HG03520 (cell line): ENCODE measurements at regions not wholly inside any gene's neighbourhood (a gene's known extent, or its start where the extent isn't known, plus 50 kb on each side); places are given as distances from the start of the nearest gene placed in this dataset.

ENCODE experiments used
- ATAC-seq: cut with Tn5 transposase; IDR thresholded peaks from one replicate; pipeline ENCODE4 v1.9.1; 2021; ENCODE audit warnings: mild to moderate bottlenecking, moderate library complexity; ENCODE audit not compliant: unreplicated experiment

GRCh38 chr6:153790876-153791473 is 248.1 kb upstream of the OPRM1 start:
- no peak for ATAC-seq

DNA sequence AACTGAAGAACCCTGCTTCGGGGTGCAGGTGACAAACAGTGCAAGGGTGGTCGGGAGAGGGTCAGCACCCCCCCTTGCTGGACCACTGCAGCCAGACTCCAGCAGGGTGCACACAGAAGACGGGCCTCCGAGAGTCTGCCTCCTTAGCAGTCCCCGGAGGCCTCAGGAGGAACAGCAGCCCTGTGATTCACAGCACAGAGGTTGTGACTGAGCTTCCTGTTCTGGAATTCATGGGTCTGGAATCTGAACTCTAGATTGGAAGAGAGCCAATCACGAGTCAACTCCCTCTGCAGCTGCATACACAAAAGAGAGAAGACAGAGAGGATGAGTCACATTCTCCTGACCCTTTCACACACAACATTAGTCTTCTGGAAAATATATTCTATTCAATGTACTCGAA is 249.0 kb upstream of the OPRM1 start:
- no peak for ATAC-seq

DNA sequence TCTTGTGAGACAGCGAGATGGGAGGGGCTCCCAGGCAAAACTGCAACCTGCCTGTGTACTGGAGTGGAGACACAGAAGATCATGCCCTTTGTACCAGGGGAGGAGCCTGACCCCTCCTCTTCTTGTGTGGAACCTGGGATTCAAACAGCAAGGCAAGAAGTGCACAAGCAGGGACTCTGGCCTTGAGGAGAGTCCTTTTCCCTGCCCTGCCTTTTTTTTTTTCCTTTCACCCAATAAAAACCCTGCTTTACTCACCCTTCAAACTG is 251.8 kb upstream of the OPRM1 start:
- no peak for ATAC-seq

- ATAC-seq: no peak
Measured at GRCh38 chr6:153781306-153781705, 257.7 kb upstream of the OPRM1 start.

DNA sequence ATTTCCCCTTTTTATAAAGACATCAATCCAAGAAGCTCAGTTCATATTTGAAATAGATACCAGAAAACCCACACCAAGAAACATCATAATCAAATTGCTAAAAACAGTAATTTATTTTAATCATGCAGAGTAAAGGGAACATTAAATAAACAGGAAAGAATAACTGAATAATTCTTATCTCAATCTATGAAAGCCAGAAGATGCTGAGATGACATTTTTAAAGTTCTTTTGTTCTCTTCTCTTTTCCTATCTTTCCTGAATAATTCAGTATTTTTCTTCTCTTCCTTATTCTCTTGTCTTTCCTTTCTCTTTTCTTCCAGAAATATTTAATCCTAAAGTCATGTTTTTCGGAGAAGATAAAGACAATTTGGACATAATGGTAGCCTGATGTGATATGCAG is 259.0 kb upstream of the OPRM1 start:
- no peak for ATAC-seq

DNA sequence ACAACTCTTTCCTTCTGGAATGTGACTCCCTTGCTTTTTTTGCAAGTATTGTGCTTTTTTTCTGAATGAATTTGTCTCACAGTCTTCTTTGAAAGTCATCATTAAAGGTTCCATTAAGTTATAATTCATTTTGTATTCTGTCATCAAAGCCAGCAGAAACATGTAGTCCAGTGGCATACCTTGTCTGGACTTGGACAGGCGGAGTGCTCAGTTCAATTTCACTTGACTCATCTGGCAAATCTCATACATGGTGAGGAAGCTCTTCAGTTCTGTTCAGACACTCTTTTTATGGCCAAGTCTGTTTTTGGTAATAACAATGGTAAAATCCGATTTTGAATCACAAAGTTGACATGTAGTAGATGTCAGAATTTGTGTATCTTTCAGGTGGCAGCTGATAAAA is 260.8 kb upstream of the OPRM1 start:
- no peak for ATAC-seq

DNA sequence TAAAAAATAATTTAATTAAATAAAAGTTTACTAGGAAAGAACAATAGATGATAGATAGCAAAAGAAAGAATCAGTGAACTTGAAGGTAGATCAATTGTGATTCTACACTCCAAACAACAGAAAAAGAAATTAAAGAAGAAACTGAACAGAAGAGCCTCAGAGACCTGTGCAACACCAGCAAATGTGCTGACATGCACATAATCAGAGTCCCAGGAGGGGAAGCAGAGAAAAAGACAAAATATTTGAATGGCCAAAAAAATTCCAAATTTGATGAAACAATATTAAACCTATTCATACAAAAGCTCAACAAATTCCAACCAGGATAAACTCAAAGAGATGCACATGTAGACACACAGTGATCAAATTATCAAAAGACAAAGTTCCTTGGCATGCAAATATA is 267.5 kb upstream of the OPRM1 start:
- no peak for ATAC-seq

DNA sequence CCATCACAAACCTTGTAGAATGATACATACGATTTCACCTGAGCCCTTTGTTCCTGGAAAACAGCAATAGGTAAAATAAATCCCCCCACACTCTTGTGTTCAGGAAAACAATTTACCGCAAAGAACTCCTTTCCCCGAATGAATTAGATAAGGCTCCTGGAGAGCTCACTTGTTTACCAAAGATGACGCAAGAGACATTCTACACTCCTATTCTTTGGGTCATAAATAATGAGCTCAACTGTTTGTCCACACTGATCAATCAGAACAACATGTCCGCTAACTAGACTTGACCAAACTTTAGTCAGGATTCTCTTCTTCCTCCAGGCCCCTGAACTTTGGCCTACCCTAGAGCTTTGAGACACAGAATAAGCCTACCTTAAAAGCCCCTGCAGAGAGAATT is 271.9 kb upstream of the OPRM1 start:
- no peak for ATAC-seq

- ATAC-seq: no peak
Measured at GRCh38 chr6:153758516-153758915, 280.5 kb upstream of the OPRM1 start.

DNA sequence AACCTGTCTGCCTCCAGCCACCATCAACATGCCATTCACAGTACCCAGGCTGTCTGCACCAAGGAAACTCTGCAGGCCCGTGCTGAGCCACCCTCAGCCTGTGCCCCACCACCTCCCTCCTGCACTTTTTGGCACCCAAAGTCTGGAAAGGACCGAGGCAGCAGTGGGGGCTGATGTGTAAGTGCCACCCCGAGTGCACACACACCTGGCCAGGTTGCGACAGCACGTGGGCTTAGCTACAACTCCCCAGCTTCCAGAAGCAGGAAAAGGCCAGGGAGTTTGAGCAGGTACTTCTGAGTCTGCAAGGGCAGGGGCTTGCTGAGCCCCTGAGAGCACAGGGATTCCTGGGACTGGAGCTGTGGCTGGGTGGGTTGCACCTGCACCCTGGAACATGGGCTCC is 303.3 kb upstream of the OPRM1 start:
- ATAC-seq: no peak

GRCh38 chr6:153729189-153729588 is 309.9 kb upstream of the OPRM1 start:
- ATAC-seq: no peak

- ATAC-seq: no peak
Measured at GRCh38 chr6:153727885-153728284, 311.2 kb upstream of the OPRM1 start.

DNA sequence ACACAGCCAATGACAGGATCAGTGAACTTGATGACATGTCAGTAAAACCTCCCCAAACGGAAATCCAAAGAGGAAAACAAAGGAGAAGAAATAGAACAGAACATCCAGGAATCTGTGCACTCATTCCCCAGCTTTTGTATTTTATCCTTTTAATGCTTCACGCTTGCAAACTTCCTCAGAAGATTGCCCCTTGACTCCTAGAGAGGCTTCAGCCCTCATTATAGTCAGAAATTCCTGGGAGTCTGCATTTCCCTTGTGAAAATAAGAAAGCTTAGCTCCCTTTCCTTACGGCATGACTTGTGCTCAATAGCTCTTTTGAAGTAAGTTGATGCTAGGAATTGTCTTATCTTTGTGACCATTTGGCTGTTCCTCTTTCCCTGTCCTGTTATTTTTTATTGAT is 313.6 kb upstream of the OPRM1 start:
- no peak for ATAC-seq

- ATAC-seq: no peak
Measured at GRCh38 chr6:153720732-153721131, 318.3 kb upstream of the OPRM1 start.

- no peak for ATAC-seq
Measured at GRCh38 chr6:153705429-153705828, 333.6 kb upstream of the OPRM1 start.

- ATAC-seq: no peak
Measured at GRCh38 chr6:153702671-153703070, 336.4 kb upstream of the OPRM1 start.

DNA sequence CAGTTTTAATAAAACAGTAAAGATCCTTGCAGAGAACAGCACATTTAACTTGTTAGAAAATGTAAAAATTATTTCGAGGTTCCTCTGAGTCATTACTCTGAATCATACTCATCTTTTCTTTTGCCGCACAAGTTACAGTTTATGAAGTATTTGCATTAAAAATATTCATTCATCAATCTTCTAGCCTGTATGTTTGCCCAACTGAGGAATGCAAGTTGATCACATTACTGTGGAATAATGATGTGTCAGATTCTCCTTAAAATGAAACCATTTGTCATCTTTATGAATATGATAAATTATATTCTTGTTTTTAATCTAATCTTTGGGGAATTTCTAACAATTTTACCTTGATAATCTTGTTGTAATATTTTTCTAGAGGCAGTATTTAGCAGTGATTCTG is 340.4 kb upstream of the OPRM1 start:
- ATAC-seq: no peak

DNA sequence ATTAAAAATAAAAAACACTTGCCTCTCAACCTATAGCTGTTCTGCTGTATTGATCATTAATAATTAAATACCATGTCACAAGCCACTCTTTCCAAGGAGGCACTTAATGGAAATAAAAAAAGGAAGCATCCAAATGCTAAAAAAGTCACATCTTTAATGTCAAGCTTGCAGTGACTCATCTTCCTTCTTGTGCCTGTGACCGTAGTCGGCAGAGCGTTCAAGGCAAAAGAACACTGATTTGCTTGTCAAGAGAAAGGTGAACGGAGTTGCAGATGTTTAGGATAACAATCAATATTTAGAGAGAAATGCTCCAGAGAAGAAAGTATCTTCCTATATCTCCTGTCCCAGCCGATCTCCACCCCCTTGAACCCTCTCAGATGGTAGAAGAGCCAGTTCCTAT is 341.0 kb upstream of the OPRM1 start:
- no peak for ATAC-seq

GRCh38 chr6:153677522-153677921 is 361.5 kb upstream of the OPRM1 start:
- no peak for ATAC-seq

DNA sequence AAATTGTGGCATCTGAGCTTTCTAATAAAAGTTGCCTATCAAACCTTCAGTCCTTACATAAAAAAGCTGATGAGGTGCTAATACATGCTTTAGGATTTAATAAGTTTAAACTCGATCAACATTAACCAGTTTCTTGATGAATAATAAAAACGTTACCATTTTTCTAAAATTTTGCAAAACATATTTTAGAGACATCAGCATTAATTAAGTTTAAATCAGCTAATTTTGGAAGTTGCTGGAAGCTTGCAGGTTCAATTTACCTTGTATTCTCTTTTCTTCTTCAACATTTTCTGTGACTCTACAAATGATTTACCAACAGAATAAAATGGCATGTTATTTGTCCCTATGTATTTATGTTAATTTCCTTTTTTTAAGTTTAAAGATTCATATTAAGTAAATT is 365.3 kb upstream of the OPRM1 start:
- ATAC-seq: no peak

DNA sequence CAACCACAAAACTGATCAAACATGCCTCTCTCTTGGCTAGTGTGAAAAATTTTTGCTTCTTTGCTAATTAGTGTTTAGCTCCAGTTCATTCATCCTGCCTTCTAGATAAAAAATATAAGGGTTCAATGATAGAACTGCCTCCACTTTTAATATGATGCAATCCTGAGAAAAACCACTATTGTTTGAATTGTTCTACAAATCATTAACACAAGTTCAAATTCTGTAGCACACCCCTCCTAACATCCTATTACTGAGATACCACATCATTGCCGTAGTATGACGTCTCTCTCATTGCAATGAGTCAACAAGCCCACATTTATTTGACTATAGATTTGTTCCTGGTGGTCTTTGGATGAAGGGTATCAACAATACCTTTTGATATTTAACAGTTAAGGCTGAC is 365.8 kb upstream of the OPRM1 start:
- no peak for ATAC-seq

DNA sequence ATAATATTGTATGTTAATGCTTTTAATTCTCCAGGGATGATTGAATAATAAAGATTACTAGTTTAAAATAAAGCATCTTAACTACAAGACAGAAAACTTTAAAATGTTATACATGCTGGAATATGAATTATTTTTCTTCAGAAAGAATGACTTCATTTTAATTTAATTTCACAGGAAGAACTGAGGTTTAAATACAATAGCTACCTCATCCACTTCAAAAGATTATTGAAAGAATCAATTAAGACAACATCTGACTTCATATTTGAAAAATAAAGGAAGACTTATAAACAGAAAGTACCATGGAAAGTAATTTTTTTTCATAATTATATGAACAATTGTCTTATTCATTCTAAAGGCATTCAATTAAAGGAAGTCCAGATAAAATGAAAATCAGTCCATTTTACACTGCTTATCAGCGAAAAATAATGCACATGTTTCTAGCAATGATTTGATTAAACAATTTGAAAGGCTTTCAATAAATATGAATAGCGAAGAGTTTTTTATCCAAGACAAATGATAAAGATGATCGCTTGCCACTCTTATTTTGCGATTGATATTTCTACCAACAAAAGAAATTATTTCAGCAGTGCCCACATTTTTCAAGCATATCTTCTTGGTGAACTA is 368.5 kb upstream of the OPRM1 start:
- ATAC-seq: no peak

- no peak for ATAC-seq
Measured at GRCh38 chr6:153668758-153669157, 370.3 kb upstream of the OPRM1 start.
